Umbilical cord (tissue), 1 donor: ENCODE measurements at regions not wholly inside any gene's neighbourhood (a gene's known extent, or its start where the extent isn't known, plus 50 kb on each side); places are given as distances from the start of the nearest gene placed in this dataset.
"Not testable (repeated sequence)": the region's sequence is repeated elsewhere in the genome, so short reads cannot be mapped to it uniquely, and the experiment has no call there.

Source experiments
- DNase-seq: peaks from one replicate; pipeline ENCODE4 v3.0.0-alpha.2; 2015; ENCODE audit warnings: low spot score

- no peak for DNase-seq
These were observed 361.2 kb upstream of the HNRNPA3 start for GRCh38 chr2:176851200-176851888.

- no peak for DNase-seq
These were observed 360.6 kb upstream of the HNRNPA3 start for GRCh38 chr2:176851889-176852483.

GRCh38 chr2:176852667-176853066, 359.9 kb upstream of the HNRNPA3 start:
- DNase-seq: no peak

- no peak for DNase-seq
These were observed 358.5 kb upstream of the HNRNPA3 start for GRCh38 chr2:176854062-176854461.

- no peak for DNase-seq
These were observed 357.7 kb upstream of the HNRNPA3 start for GRCh38 chr2:176854878-176855277.

- DNase-seq: no peak
These were observed 355.9 kb upstream of the HNRNPA3 start for GRCh38 chr2:176856683-176857082.

GRCh38 chr2:176865336-176865735, 347.3 kb upstream of the HNRNPA3 start:
- no peak for DNase-seq

- no peak for DNase-seq
These were observed 340.2 kb upstream of the HNRNPA3 start for GRCh38 chr2:176872406-176872805.

- no peak for DNase-seq
These were observed 339.2 kb upstream of the HNRNPA3 start for GRCh38 chr2:176873403-176873802.

- DNase-seq: no peak
These were observed 336.0 kb upstream of the HNRNPA3 start for GRCh38 chr2:176876493-176877103.

GRCh38 chr2:176879426-176879995, 333.1 kb upstream of the HNRNPA3 start:
- peak; percentile 5 for DNase-seq

GRCh38 chr2:176882045-176882444, 330.5 kb upstream of the HNRNPA3 start:
- not testable (repeated sequence) for DNase-seq

- DNase-seq: no peak
These were observed 327.5 kb upstream of the HNRNPA3 start for GRCh38 chr2:176885001-176885643.

GRCh38 chr2:176885661-176886060, 326.9 kb upstream of the HNRNPA3 start:
- no peak for DNase-seq

GRCh38 chr2:176891105-176891504, 321.5 kb upstream of the HNRNPA3 start:
- DNase-seq: no peak

- no peak for DNase-seq
These were observed 320.7 kb upstream of the HNRNPA3 start for GRCh38 chr2:176891857-176892256.

- no peak for DNase-seq
These were observed 319.8 kb upstream of the HNRNPA3 start for GRCh38 chr2:176892676-176893226.

GRCh38 chr2:176895158-176895557, 317.4 kb upstream of the HNRNPA3 start:
- DNase-seq: no peak

GRCh38 chr2:176902454-176902853, 310.1 kb upstream of the HNRNPA3 start:
- DNase-seq: no peak

GRCh38 chr2:176904053-176904452, 308.5 kb upstream of the HNRNPA3 start:
- not testable (repeated sequence) for DNase-seq

- DNase-seq: no peak
These were observed 305.3 kb upstream of the HNRNPA3 start for GRCh38 chr2:176907341-176907740.

GRCh38 chr2:176910828-176911227, 301.8 kb upstream of the HNRNPA3 start:
- no peak for DNase-seq
